ENCODE measurements at regions not wholly inside any gene's neighbourhood (a gene's known extent, or its start where the extent isn't known, plus 50 kb on each side); places are given as distances from the start of the nearest gene placed in this dataset.

DNA sequence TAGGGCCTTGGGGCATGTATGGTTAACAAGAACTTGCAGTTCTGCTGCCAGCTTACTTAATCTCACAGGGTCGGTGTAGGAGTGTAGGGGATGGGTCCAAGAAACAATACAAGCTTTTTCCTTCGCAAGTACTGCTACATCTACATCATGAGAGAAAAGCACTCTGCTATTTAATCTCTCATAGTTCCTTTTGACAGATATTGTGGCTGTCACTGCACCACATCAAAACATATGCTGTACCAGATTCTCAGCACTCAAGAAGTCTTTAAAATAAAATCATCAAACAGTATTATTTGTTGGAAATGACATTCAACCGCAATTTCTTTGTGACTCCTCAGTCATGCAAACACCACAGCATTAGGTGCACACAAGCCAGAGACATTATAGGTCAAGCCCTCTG, 215.5 kb upstream of the BMP4 start:
- intact Hi-C loops (cut with micrococcal nuclease), result loop anchor here (10.0 kb wide), 2 partner anchors 173 to 217 kb away; partner anchors contain the start of gene BMP4
- CTCF ChIA-PET, result no interaction called here
- Mint-ChIP-seq H3K27me3 (peaks cover 26% of the 10 kb centered on the region), H3K9me3 (no peaks in the 10 kb centered on the region), H3K4me1 (ENCODE audit: low read depth) (peaks cover 8% of the 10 kb centered on the region), H3K36me3 (no peaks in the 10 kb centered on the region), H3K27ac (no peak overlapping the region), H3K4me3 (no peak overlapping the region)
- no peak for DNase-seq
- POLR2A ChIA-PET, result no interaction called here

DNA sequence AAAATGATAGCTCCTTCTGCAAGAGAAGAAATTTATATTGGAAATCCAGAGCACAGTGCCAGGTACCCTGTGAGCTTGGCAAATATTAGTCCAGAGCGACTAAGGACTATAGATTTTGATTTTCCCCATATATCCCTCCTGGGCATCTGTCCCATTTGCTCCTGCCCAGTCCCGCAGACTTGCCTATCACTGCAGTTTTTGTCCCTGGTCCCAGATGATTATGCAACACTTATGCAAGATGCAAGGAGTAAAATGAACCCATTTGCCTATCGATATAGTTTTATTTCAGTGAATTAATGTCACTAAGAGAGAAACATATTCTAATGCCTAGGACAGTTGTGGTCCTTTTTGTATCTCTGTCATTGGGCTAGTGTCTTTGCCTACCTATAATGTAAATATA, 215.9 kb upstream of the BMP4 start:
- no peaks in the 10 kb centered on the region for H3K9me3 Mint-ChIP-seq
- H3K27me3 Mint-ChIP-seq, result peaks cover 27% of the 10 kb centered on the region
- no peak overlapping the region for H3K4me3 Mint-ChIP-seq
- no peak for DNase-seq
- intact Hi-C loops (cut with micrococcal nuclease), result loop anchor here (10.0 kb wide), 2 partner anchors 172 to 218 kb away; partner anchors contain the start of gene BMP4
- H3K4me1 Mint-ChIP-seq (ENCODE audit: low read depth), result peaks cover 8% of the 10 kb centered on the region
- H3K36me3 Mint-ChIP-seq, result no peaks in the 10 kb centered on the region
- ChIA-PET POLR2A (no interaction called here), CTCF (no interaction called here)
- no peak overlapping the region for H3K27ac Mint-ChIP-seq

DNA sequence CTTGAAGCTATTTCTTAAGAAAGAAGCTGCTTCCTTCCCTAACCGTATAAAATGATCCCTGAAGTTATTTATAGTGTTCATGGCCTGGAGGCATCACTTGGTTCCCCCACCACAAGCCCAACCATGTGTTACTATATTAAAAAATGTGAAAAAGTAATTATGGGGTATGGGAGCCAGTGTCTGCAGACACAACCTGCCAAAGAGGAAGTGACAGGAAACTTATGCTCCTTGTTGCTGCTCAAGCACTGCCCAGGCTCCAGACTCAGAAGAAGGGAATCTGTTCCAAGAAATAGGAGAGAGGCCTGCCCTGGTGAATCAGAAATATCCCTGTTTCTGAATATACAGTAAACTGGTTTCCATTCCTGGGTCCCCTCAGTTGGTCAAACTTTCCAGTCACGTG, 217.2 kb upstream of the BMP4 start:
- Mint-ChIP-seq H3K36me3 (no peaks in the 10 kb centered on the region), H3K9me3 (no peaks in the 10 kb centered on the region), H3K4me3 (no peak overlapping the region), H3K27ac (no peak overlapping the region), H3K27me3 (peaks cover 28% of the 10 kb centered on the region), H3K4me1 (ENCODE audit: low read depth) (peaks cover 8% of the 10 kb centered on the region)
- intact Hi-C loops (cut with micrococcal nuclease), result loop anchor here (2.0 to 10.0 kb wide), 3 partner anchors 171 to 635 kb away; partner anchors contain the start of gene BMP4
- POLR2A ChIA-PET, result no interaction called here
- CTCF ChIA-PET, result interaction anchor here (0.6 to 3.1 kb wide), 7 partner anchors 9 to 243 kb away, joined by 3 to 21 read pairs (median 9); no protein-coding TSS in a partner anchor
- no peak for DNase-seq

DNA sequence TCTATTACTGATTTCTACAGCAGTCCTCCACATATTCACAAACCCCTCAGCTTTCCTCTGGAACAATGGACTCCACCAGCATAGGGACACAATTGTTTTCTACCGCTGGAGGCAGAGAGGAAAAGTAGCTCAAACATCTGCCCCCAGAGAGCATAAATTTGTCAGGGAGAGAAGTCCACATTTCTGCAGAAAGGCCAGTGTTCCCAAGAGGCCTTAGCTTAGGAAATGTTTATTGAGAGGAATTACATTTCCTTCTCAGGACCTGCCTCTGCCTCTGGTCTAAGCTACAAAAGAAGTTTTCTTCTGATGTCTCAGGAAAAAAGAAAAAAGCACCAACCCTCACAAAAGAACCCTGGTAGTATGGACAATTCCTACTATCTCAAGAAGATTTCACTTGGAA, 217.8 kb upstream of the BMP4 start:
- peaks cover 8% of the 10 kb centered on the region for H3K4me1 Mint-ChIP-seq (ENCODE audit: low read depth)
- intact Hi-C loops (cut with micrococcal nuclease), result loop anchor here (2.0 to 10.0 kb wide), 3 partner anchors 170 to 636 kb away; partner anchors contain the start of gene BMP4
- POLR2A ChIA-PET, result no interaction called here
- DNase-seq, result no peak
- CTCF ChIA-PET, result interaction anchor here (0.6 to 3.1 kb wide), 11 partner anchors 9 to 1352 kb away, joined by 3 to 21 read pairs (median 4); no protein-coding TSS in a partner anchor
- no peak overlapping the region for H3K4me3 Mint-ChIP-seq
- no peaks in the 10 kb centered on the region for H3K36me3 Mint-ChIP-seq
- H3K27me3 Mint-ChIP-seq, result peaks cover 28% of the 10 kb centered on the region
- H3K27ac Mint-ChIP-seq, result no peak overlapping the region
- H3K9me3 Mint-ChIP-seq, result no peaks in the 10 kb centered on the region

DNA sequence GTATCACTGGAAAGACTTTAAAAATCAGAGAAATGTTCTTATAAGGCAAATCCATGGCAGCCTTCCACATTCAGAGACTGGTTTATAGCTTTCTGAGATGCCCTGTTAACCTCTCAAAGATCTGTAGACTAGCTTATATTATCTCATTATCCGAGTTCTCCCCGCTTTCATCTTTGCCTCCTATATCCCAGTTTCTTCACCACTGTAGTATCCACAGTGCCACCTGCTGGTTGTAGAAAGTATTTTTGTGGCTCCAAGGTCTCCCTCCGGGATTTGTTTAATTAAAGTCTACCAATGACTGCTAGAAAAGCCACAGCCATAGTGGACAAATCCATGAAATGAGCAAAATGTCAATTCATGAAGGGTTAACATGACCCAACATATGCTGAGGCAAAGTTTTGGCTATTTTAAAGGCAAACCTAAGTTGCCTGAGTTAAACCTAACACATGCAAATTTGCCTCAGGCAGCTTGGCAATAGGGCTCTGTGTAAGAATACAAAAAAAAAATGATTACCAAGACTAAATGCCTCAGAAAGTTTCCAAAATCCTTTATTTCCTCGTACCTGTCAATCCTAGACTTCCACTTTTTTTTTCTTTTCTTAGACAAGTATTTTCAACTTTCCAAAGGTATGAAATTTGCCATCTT, 218.8 kb upstream of the BMP4 start:
- Mint-ChIP-seq H3K36me3 (no peaks in the 10 kb centered on the region), H3K4me1 (ENCODE audit: low read depth) (peaks cover 8% of the 10 kb centered on the region), H3K4me3 (no peak overlapping the region), H3K27ac (no peak overlapping the region), H3K9me3 (no peaks in the 10 kb centered on the region), H3K27me3 (peaks cover 26% of the 10 kb centered on the region)
- ChIA-PET CTCF (interaction anchor here (0.6 to 3.1 kb wide), 18 partner anchors 8 to 1353 kb away, joined by 3 to 21 read pairs (median 3); no protein-coding TSS in a partner anchor), POLR2A (no interaction called here)
- intact Hi-C loops (cut with micrococcal nuclease), result loop anchor here (1.0 to 10.0 kb wide), 4 partner anchors 169 to 637 kb away; partner anchors contain the start of gene BMP4
- peak; percentile 50 for DNase-seq

DNA sequence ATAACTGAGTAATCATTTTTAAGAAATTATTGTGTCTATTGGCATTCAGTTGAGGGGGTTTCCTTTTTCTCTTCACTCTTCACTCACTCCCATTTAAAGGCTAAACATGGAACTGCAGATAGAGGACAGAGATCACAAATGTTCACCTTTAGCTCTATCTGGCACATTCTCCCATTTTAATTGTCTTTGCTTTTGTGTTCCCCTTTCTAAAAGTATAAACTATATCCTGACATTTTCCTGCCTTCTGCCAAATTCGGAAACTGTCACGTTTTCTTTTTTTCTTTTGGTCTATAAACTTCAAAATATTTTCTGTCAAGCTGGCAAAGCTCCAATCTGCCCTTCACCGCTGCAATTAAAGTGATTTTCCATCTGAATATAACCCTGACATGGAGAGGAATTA, 219.8 kb upstream of the CDKN3 start:
- Mint-ChIP-seq H3K9me3 (no peaks in the 10 kb centered on the region), H3K4me3 (no peak overlapping the region), H3K27ac (no peak overlapping the region), H3K27me3 (peaks cover 20% of the 10 kb centered on the region), H3K36me3 (no peaks in the 10 kb centered on the region), H3K4me1 (ENCODE audit: low read depth) (peaks cover 3% of the 10 kb centered on the region)
- intact Hi-C loops (cut with micrococcal nuclease), result loop anchor here (10.0 kb wide), 2 partner anchors 168 to 222 kb away; partner anchors contain the start of gene BMP4
- POLR2A ChIA-PET, result no interaction called here
- CTCF ChIA-PET, result interaction anchor here (0.6 to 1.4 kb wide), 5 partner anchors 12 to 639 kb away, joined by 3 to 4 read pairs (median 3); no protein-coding TSS in a partner anchor
- DNase-seq, result no peak

DNA sequence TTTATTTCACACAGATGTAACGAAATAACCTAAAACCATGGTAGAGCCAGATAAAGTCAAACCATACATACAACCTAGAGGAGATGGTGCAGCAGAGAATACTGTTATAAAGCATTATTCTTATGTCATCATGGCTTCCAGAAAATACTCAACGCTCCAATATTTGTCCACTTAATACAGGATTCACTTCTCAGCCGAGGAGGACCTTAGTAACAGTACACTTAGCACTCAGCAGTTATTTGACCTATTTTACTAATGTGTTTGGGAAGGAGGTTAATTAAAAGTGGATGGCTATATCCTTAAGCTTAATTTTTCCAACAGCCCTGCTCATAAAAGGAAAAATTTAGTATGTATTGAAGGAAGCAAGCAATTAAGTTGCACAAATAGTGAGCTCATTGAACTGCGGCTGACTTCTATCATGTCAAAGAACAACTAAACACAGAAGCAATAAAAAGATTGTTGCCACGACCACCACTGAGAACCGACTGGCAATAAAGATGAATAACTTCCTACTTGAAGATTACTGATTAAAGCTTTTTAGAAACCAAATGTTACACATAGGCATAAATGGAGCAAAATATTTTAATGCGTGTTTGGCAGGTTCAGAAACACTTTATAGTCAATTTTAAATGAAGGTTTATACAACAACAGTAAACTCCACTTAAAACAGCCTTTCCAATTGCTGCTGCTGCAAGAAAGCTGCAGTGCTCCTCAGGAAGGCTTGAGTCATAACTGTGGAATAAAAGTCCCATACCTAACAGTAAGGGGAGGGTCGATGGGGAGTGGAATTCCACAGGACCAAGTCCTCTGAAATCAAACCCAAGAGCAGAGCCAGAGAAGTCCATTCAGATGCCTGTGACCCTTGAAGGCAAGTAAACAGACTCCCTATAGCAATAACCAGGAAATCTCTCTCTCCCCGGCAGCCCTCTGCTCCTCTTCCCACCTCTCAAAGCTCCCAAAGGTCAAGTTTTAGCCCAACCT, 218.9 kb upstream of the CDKN3 start:
- Mint-ChIP-seq H3K4me1 (ENCODE audit: low read depth) (no peaks in the 10 kb centered on the region), H3K27ac (no peak overlapping the region), H3K36me3 (no peaks in the 10 kb centered on the region), H3K27me3 (peaks cover 21% of the 10 kb centered on the region), H3K9me3 (no peaks in the 10 kb centered on the region), H3K4me3 (no peak overlapping the region)
- CTCF ChIA-PET, result interaction anchor here (0.7 to 2.0 kb wide), 4 partner anchors 11 to 640 kb away, joined by 3 to 7 read pairs (median 4); no protein-coding TSS in a partner anchor
- DNase-seq, result no peak
- intact Hi-C loops (cut with micrococcal nuclease), result loop anchor here (10.0 kb wide), 2 partner anchors 167 to 223 kb away; partner anchors contain the start of gene BMP4
- POLR2A ChIA-PET, result no interaction called here

DNA sequence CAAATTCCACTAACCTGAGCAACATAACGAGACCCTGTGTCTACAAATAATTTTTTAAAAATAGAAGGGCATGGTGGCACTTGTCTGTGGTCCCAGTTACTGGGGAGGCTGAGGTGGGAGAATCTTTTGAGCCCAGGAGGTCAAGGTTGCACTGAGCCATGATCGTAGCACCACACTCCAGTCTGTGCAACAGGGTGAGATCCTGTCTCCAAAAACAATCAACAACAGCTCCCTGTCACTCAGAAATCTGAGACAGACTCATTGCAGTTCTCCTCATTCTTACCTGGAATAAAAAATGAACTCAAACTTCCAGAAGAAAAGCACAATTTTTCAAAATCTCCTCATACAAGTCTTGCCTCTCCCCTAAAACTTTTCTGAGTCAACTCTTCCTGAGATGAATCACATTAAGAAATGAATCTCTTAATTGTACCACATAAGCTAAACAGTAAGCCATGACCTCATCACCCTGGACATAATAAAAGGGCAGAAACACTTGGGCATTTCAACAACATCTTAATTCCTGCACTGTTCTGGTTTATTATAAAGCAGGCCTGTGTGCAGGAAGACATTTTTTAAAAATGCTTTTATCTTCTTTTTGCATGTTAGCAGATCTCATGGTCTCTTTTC, 214.3 kb upstream of the CDKN3 start:
- H3K4me3 Mint-ChIP-seq, result no peak overlapping the region
- no peaks in the 10 kb centered on the region for H3K4me1 Mint-ChIP-seq (ENCODE audit: low read depth)
- POLR2A ChIA-PET, result no interaction called here
- no peaks in the 10 kb centered on the region for H3K36me3 Mint-ChIP-seq
- H3K27me3 Mint-ChIP-seq, result peaks cover 11% of the 10 kb centered on the region
- intact Hi-C loops (cut with micrococcal nuclease), result no loop called here
- no peak overlapping the region for H3K27ac Mint-ChIP-seq
- DNase-seq, result no peak
- CTCF ChIA-PET, result interaction anchor here (0.9 to 2.4 kb wide), 2 partner anchors 8 to 252 kb away, joined by 3 to 9 read pairs; no protein-coding TSS in a partner anchor
- no peaks in the 10 kb centered on the region for H3K9me3 Mint-ChIP-seq

DNA sequence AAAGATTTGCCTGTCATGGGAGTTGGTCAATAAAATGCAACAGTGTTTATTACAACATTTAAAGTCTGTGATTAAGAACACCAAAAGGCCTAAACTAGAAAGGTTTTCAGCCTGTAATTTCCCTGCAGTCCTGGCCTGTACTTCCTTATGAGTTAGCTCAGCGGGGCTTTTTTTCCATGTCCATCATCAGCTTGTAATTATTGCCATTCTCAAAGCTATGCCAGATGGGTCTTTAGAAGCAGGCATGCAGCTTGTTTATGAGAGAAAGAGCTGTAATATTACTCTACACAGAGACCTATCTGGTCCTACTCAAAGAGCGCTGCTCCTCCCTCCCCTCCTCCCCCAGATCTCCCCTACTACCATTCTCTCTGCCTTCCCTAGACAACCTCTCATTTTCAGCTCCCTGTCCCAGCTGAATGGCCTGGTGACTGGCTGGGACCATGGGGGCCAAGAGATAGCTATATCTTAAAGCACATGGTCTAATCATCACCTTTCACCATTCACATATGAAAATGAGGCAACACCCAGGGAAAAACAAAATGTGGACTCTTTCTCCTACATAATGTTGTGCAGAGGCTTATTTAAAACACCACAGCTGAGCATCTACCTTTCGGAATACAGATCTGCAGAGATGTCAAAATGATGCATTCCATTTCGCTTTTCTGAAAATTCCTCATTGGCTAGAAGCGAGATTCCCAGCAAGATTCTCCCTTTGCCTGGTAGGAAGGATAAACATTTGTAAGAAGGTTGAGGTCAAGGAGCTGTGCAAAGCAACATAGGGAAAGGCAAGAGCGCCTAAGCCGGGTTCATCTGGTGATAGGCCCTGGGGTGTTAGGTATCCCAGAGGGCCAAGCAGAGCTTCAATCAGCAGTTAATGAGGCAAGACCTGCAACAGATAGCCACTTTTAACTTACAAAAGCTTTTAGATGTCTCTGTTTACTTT, 209.7 kb upstream of the CDKN3 start:
- Mint-ChIP-seq H3K27ac (no peak overlapping the region), H3K9me3 (no peaks in the 10 kb centered on the region), H3K4me3 (no peak overlapping the region), H3K36me3 (no peaks in the 10 kb centered on the region), H3K27me3 (peaks cover 8% of the 10 kb centered on the region), H3K4me1 (ENCODE audit: low read depth) (no peaks in the 10 kb centered on the region)
- ChIA-PET CTCF (no interaction called here), POLR2A (no interaction called here)
- no peak for DNase-seq
- intact Hi-C loops (cut with micrococcal nuclease), result no loop called here

DNA sequence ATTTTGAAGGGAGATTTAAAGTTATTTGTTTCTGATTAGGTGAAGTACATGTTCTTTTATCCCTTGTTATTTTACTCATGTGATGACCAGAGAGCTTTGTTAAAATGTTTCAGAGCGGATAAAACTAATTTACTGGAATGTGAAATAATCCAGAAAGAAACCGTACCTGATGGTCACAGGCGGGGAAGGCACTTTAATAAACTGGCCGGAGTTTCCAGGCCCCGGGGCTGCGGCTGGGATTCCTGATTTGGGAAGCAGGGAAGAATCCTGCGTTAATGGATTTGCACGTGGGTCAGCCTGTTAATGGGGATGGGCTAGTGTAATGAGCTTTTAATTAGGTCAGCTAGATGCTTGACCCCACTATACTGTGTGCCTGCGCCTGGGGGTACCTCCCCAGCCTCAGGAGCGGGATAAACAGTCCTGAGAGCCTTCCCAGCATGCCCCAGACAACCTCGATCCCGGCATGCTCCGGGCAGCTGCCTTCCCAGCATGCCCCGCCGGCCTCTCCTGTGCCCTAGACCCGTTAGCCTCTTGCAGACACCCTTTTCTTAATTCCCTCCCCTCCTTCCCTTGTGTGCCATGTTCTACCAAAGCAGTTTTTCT, 208.6 kb upstream of the CDKN3 start:
- no peaks in the 10 kb centered on the region for H3K36me3 Mint-ChIP-seq
- H3K27ac Mint-ChIP-seq, result no peak overlapping the region
- POLR2A ChIA-PET, result no interaction called here

More for the DNA sequence above, 208.6 kb upstream of the CDKN3 start:
- CTCF ChIA-PET, result interaction anchor here (1.0 kb wide), 1 partner anchor 11 kb away, joined by 4 read pairs; no protein-coding TSS in a partner anchor
- no peak for DNase-seq
- intact Hi-C loops (cut with micrococcal nuclease), result no loop called here
- Mint-ChIP-seq H3K4me1 (ENCODE audit: low read depth) (no peaks in the 10 kb centered on the region), H3K4me3 (no peak overlapping the region), H3K9me3 (no peaks in the 10 kb centered on the region), H3K27me3 (peaks cover 1% of the 10 kb centered on the region)

Data from activated CD4-positive, alpha-beta memory T cell treated with anti-CD3 and anti-CD28 coated beads for 36 hours (primary cell).